Ovary (tissue), 3 donors: ENCODE measurements at regions not wholly inside any gene's neighbourhood (a gene's known extent, or its start where the extent isn't known, plus 50 kb on each side); places are given as distances from the start of the nearest gene placed in this dataset.

Source experiments
- POLR2A ChIP-seq: fragments of 450-650 bp; IDR thresholded peaks from one replicate; pipeline ENCODE4 v1.6.1; 2017; ENCODE audit warnings: antibody characterized with exemption, mild to moderate bottlenecking, moderate library complexity
- TF ChIP-seq, protein P1 (sequence below), 3 donors: fragments of 450-650 bp in 2 of 3; fragments of 200-600 bp in 1 of 3; IDR thresholded peaks; one replicate each; pipeline versions ENCODE4 v1.5.1 to v1.8.0; 2016 to 2022; ENCODE audit warnings: antibody characterized with exemption in 3 of 3, mild to moderate bottlenecking in 1 of 3
- donor health status: DM: no; HTN: no; CAD: no.

DNA sequence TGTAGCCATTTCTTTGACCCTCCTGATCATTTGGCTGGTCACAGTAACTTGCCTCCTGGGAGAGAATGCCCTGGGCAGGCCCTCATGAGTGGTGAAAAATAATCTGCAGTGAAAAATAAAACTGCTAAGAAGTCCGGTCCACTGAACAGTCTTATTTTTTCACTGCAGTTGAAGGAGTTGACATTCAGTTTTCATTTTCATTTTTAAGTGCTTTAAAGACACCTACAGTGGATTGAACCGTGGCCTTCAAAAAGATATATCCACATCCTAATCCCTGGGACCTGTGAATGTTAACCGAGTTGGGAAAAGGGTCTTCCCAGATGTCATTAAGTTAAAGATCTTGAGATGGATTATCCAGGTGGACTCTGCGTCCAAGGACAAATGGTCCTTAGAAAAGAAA, 153.6 kb upstream of the GRK3 start:
- TF ChIP-seq, protein P1, sequence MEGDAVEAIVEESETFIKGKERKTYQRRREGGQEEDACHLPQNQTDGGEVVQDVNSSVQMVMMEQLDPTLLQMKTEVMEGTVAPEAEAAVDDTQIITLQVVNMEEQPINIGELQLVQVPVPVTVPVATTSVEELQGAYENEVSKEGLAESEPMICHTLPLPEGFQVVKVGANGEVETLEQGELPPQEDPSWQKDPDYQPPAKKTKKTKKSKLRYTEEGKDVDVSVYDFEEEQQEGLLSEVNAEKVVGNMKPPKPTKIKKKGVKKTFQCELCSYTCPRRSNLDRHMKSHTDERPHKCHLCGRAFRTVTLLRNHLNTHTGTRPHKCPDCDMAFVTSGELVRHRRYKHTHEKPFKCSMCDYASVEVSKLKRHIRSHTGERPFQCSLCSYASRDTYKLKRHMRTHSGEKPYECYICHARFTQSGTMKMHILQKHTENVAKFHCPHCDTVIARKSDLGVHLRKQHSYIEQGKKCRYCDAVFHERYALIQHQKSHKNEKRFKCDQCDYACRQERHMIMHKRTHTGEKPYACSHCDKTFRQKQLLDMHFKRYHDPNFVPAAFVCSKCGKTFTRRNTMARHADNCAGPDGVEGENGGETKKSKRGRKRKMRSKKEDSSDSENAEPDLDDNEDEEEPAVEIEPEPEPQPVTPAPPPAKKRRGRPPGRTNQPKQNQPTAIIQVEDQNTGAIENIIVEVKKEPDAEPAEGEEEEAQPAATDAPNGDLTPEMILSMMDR (IDR thresholded peaks at IDR 0.05), result no peak
- TF ChIP-seq POLR2A, result no peak
